RWPE1 (cell line): ENCODE measurements at regions not wholly inside any gene's neighbourhood (a gene's known extent, or its start where the extent isn't known, plus 50 kb on each side); places are given as distances from the start of the nearest gene placed in this dataset.

Experiments used
- CTCF ChIA-PET: fragments of 350-600 bp; sonication (Branson Sonifier 250); formaldehyde crosslinking; extraction: SDS; loops from one replicate; lab custom pipeline; 2021; lab: Yijun Ruan, JAX
- POLR2A ChIA-PET: fragments of 400-600 bp; formaldehyde crosslinking; extraction: SDS; loops from one replicate; lab custom pipeline; 2020; ENCODE audit warnings: antibody characterized with exemption; ENCODE audit not compliant: low non-redundant PET; lab: Yijun Ruan, JAX
- DNase-seq: peaks from one replicate; pipeline ENCODE4 v3.0.0; 2012; ENCODE audit warnings: low spot score
- H3K27ac ChIP-seq: fragments of 450-650 bp; 2 replicates; pipeline ENCODE4 v1.5.1; 2017
- TF ChIP-seq, protein P1 (sequence below): fragments of 450-650 bp; conservative IDR thresholded peaks from 2 replicates; pipeline ENCODE4 v1.5.1; 2017; ENCODE audit warnings: low read depth, mild to moderate bottlenecking

DNA sequence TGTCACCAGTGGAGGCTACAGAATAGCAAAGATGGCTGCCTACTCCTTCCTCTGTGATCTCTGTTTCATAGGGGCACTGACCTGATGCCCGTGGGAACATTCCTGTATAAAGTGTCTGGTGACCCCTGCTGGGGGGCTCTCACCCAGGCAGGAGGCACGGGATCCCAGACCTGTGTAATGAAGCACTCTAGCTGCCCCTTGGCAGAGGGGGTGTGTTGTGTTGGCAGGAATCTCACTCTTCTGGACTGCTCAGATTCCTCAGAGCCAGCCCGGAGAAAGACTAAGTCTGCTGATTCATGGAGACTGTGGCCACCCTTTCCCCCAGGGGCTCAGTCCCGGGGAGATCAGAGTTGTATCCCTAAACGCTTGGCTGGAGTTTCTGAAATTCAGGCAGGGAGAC lies 648.3 kb downstream of the SPRY1 start:
- POLR2A ChIA-PET: no interaction called here
- DNase-seq: no peak
- no peak overlapping the region for H3K27ac ChIP-seq
- CTCF ChIA-PET: interaction anchor here (0.6 kb wide), 1 partner anchor 1424 kb away, joined by 3 read pairs; the partner anchor contains the start of gene IL21
- TF ChIP-seq, protein P1, sequence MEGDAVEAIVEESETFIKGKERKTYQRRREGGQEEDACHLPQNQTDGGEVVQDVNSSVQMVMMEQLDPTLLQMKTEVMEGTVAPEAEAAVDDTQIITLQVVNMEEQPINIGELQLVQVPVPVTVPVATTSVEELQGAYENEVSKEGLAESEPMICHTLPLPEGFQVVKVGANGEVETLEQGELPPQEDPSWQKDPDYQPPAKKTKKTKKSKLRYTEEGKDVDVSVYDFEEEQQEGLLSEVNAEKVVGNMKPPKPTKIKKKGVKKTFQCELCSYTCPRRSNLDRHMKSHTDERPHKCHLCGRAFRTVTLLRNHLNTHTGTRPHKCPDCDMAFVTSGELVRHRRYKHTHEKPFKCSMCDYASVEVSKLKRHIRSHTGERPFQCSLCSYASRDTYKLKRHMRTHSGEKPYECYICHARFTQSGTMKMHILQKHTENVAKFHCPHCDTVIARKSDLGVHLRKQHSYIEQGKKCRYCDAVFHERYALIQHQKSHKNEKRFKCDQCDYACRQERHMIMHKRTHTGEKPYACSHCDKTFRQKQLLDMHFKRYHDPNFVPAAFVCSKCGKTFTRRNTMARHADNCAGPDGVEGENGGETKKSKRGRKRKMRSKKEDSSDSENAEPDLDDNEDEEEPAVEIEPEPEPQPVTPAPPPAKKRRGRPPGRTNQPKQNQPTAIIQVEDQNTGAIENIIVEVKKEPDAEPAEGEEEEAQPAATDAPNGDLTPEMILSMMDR: no peak

DNA sequence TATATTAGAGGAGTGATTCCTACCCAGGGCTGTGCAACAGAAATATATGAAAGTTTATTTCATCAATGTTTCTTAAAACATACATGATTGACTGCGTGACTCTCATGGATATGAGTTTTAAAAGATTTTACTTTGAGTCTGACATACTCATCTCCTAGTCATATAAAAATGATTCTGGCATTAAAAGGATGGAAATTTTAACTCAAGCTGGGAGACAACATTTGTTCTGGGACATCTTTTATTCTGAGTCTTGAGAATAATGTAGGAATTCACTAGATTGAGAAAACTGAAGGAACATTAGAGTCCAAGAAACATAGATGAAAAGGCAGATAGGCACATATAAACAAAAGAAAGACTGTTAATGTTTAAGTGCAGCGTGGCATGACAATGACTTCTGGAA lies 649.6 kb downstream of the SPRY1 start:
- TF ChIP-seq, protein P1: no peak
- CTCF ChIA-PET: no interaction called here
- DNase-seq: no peak
- POLR2A ChIA-PET: no interaction called here
- H3K27ac ChIP-seq: no peak overlapping the region

DNA sequence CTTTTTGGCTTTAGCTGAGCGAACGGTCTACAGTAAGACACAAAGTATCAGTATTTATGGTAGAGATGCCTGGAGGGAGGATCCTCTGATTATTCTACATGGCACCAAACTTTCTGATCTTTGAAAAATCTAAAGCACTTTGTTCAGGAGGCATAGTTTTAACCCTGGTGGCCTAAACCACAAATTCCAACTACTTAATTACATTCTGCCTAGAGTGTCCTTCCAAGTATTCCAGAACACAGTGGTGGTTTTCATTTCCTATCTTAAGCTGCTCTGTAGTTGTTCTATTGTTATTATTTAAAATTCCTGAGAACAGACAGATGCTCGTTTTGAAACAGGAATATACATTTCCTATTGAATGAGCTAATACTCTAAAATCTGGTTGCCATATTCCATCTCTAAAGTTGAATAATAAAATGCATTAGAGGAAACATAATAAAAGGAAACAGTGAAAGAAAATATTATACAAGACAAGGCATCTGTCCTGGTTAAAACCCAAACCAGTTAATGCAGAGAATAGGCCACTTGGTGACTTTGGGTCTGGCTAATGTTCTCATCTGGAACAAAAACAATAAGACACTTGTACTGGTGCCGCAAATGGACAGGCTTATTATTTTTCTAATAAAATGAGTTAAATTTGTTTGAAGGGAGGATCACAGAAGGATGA lies 657.4 kb downstream of the SPRY1 start:
- ChIA-PET CTCF (interaction anchor here (0.6 kb wide), 1 partner anchor 704 kb away, joined by 4 read pairs; no protein-coding TSS in a partner anchor), POLR2A (no interaction called here)
- DNase-seq: no peak

DNA sequence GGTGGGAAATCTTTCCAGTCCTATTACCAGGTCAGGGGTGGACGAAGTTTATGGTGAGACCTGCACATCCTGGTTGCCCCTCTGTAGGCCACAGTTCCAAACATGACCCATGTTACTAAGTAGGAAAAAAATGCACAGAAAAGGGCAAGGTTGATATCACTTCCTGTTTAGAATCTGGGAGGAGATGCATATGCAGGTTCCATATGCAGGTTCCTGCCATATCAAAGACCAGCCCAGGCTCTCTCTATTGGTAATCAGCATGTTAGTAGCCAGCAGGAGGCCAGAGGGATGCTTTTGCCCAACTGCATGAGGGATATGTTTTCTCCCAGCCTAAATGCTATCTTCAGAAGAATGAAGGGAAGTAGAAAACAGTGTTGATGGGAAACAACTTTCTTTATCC lies 657.2 kb downstream of the ANKRD50 start:
- no peak for DNase-seq
- ChIA-PET POLR2A (no interaction called here), CTCF (no interaction called here)
- TF ChIP-seq, protein P1: no peak
- no peak overlapping the region for H3K27ac ChIP-seq

More for the DNA sequence above, 657.4 kb downstream of the SPRY1 start:
- no peak overlapping the region for H3K27ac ChIP-seq
- TF ChIP-seq, protein P1: no peak

DNA sequence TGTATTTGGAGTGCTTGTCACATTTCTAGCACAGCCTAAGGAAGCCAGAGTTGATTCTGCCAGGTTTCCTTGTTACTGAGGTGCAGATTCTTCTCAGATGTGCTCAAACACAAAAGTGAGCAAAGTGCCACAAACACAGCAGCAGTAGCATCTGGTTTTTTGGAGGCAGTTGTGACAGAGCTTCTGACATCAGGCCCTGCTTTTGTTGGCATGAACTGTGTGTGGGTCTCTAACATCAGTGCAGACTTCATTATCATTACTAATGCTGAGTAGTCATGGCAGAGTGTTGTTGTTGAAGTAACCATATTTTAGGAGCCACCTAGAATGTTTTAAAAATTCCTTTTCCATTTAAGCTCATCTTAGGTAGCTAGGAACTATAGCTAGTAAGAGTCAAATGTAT lies 656.6 kb downstream of the ANKRD50 start:
- ChIA-PET CTCF (no interaction called here), POLR2A (no interaction called here)
- H3K27ac ChIP-seq: no peak overlapping the region

DNA sequence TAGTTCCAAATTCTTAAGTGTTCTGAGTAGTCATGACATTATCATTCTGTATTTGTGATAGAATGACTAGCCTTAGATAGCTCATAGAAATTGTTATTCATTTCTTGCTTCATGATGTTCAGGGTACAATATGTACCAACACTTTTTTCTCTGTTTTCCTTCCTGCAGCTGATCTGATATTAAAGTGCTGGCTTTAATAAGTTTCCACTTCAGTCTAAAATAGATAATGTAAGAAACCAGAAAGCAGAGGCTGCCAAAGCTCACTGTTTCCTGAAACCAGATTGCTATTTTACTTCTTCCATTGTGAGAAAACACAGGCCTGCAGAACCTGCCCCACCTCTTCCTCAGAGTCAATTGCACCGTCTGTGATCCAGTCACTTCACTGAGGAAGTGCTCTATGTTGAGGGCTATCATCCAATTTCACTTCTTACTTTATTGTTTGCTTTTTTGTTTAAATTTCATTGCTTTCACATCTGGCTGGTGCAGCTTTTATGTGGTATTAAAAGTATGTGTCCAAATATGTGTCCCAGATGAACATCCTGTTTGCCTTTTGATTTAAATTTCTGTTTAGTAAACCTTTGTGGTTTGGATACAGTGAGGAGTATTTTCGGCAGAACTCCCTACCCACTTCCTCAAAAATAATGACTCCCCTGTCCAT lies 652.1 kb downstream of the ANKRD50 start:
- ChIA-PET CTCF (interaction anchor here (0.7 to 1.5 kb wide), 2 partner anchors 23 to 51 kb away, joined by 3 read pairs; no protein-coding TSS in a partner anchor), POLR2A (no interaction called here)
- no peak overlapping the region for H3K27ac ChIP-seq
- TF ChIP-seq, protein P1: no peak
- DNase-seq: no peak

More for the DNA sequence above, 656.6 kb downstream of the ANKRD50 start:
- TF ChIP-seq, protein P1: no peak
- DNase-seq: no peak
